M059J (cell line): ENCODE measurements at regions not wholly inside any gene's neighbourhood (a gene's known extent, or its start where the extent isn't known, plus 50 kb on each side); places are given as distances from the start of the nearest gene placed in this dataset.

Source experiments
- DNase-seq: peaks from one replicate; pipeline ENCODE4 v3.0.0-alpha.2; 2012; ENCODE audit warnings: low read depth

- DNase-seq, result no peak
Measured at GRCh38 chr5:158553962-158554336, 545.8 kb downstream of the EBF1 start.

GRCh38 chr5:158553195-158553961 lies 546.3 kb downstream of the EBF1 start:
- no peak for DNase-seq

GRCh38 chr5:158552241-158552640 lies 547.5 kb downstream of the EBF1 start:
- DNase-seq, result no peak

DNA sequence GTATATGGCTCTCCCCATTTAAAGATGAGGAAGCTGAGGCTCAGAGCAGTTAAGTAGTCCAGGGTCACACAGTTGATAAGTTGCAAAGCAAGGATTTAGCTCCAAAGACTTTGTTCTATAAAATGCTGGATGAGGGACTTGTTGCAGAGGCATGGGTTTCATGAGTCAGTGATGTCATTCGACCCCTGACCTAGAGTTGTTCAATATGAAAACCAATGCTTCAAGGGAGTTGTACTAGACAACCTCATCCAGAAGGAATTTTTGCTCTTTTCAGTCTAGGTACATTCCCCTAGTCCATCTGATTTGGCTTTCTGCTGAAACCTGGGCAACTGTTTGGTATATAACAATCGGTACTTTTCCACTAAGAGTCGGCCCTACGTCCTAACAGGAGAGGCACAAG lies 550.4 kb downstream of the EBF1 start:
- DNase-seq, result no peak

DNA sequence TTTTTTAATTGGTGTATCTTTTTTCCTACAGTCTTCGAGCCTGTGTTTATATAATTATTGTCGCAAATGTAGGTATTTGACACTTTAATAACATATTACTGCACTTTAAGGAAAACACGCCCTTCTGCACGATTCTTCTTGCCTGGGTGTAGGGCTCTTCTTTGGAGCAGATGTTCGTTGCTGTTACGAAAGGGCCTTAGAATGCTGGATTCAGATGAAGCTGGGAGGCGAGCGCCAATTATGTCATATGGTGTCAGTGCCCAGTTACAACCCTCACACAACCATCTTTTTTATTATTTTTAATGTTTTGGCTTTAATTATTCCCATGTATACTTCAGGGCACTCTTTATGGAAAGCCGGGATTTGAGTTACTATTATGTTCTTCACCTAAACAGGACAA lies 553.0 kb downstream of the EBF1 start:
- DNase-seq, result no peak

GRCh38 chr5:158545949-158546530 lies 553.7 kb downstream of the EBF1 start:
- no peak for DNase-seq

GRCh38 chr5:158544388-158545339 lies 555.1 kb downstream of the EBF1 start:
- no peak for DNase-seq

DNA sequence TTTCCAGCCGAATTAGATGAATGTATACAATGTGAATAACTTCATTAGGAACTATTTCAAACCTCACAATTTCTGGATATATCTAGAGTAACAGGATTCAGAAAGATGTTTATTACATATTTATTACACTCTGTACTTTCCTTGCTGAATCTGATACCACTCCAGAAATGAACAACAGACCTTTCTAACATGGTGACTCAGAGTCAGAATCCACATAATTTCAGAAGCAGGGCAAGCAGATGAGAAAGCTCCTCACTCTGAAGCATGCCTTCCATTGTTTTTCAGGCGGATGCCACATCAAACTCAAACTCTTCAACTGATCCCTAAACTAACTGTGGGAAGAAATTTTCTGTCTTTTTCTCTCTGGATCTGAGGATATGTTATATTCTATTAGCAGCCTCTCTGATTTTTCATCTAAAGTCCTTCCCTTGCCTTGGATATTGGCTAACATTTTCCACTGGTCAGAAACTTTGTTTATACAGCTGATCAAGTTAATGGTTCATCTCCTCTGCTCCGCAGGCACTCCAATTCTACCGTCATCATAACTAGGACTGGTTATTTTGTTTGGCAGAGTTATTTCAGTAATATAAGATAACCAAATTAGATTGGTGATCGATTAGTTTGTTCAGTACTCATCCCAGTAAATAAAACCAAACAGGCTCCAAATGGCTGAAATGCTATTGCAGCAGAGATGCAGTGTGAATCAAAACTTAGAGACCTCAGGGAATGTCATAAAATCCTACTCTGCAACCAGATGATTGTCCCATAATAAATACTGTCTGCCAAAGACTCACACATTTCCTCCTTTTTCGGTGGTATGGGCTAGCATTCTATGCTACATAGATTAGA lies 556.0 kb downstream of the EBF1 start:
- no peak for DNase-seq

DNA sequence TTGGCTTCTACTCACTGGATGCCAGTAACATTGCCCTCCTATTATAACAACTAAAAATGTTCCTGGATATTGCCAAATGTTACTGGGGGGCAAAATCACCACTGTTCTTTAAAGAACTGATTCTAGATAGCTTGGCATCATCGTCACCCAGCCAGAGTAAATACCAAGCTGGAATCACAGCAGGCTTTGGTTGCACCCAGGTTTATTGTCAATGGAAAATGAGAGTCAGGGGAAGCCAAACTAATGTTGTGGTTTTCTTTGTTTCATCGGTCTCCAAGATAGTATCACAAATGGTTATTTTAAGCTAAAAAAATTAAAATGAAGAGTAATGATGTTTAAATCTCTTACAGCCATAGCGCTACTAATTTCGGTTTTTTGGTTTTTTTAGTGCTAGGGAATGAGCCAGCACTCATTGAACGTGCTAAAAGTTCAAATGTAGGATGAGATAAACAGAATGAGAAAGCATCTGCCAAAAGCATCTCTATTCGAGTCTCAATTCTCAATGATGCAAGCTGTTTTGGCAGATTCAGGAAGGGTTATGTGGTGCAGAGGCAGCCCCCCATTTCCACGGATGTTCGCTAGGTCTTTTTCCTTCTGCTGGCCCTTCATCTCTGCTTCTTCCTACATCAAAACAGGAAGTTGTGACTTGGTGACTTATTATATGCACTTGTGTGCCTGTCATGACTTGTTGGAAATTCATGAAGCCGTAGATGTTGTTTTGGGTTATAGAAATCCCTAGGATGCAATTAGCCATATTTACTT lies 558.0 kb downstream of the EBF1 start:
- no peak for DNase-seq

- no peak for DNase-seq
Measured at GRCh38 chr5:158538506-158539074, 561.1 kb downstream of the EBF1 start.

GRCh38 chr5:158537366-158537765 lies 562.4 kb downstream of the EBF1 start:
- no peak for DNase-seq

DNA sequence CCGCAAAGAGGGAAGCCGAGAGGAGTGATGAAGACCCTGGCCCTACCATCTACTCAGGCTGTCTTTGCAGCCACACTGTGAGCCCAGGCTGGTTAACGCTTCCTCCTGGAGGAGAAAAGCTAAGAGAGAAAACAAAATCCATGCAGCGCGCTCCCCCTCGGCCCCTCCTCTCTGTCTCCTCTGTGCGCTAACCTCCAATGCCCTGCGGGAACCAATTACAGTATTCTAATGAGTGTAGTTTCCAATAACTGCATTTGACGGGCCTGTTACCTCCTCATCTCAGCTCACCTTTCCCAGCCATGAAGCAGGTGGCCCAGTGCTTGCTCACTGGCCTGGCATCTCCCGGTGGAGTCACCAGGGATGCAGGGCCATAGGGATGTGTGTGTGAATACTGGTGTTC lies 565.5 kb downstream of the EBF1 start:
- no peak for DNase-seq

- DNase-seq, result no peak
Measured at GRCh38 chr5:158532739-158533138, 567.0 kb downstream of the EBF1 start.

DNA sequence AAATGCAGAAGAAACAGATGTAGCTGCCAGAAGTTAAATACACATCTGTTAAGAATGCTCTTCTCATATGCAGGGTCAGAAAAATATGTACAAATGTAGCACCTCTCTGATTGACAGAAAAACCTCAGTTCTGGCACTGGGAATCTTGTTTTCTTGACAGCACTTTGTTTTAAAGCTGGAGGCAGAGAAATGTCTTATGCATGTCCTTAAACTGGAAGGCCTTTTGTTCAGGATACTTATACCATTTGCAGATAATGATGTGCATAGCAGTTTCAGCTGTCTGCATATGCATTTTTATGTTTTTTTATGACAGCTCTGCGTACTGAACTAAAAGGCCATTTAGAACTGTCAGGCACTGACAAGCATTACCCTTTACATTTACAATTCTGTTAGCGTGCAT lies 567.9 kb downstream of the EBF1 start:
- DNase-seq, result no peak

- no peak for DNase-seq
Measured at GRCh38 chr5:158530115-158530514, 569.6 kb downstream of the EBF1 start.

DNA sequence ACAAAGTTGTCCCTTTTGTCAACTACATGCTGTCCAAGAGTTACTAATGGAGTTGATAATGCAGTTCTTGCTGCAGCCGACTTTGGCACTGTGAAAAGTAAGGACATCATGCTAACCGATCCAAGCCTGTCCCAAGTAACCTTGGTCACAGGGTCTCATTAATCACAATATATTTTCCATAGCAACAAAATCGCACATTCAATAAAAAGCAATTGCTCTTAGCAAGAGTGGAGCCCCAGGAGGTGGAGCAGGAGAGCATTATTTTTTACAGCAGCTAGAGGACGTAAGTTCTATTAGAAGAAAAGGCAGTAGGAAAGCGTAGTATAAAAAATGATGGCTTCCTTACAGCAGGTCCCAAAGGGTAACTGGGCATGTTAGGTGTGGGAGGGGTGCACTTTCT lies 570.3 kb downstream of the EBF1 start:
- no peak for DNase-seq

GRCh38 chr5:158525663-158526062 lies 574.1 kb downstream of the EBF1 start:
- no peak for DNase-seq

- DNase-seq, result no peak
Measured at GRCh38 chr5:158524070-158524469, 575.6 kb downstream of the EBF1 start.

GRCh38 chr5:158522776-158523175 lies 576.9 kb downstream of the EBF1 start:
- DNase-seq, result no peak

- no peak for DNase-seq
Measured at GRCh38 chr5:158521995-158522394, 577.7 kb downstream of the EBF1 start.
